ENCODE measurements at regions not wholly inside any gene's neighbourhood (a gene's known extent, or its start where the extent isn't known, plus 50 kb on each side); places are given as distances from the start of the nearest gene placed in this dataset.

DNA sequence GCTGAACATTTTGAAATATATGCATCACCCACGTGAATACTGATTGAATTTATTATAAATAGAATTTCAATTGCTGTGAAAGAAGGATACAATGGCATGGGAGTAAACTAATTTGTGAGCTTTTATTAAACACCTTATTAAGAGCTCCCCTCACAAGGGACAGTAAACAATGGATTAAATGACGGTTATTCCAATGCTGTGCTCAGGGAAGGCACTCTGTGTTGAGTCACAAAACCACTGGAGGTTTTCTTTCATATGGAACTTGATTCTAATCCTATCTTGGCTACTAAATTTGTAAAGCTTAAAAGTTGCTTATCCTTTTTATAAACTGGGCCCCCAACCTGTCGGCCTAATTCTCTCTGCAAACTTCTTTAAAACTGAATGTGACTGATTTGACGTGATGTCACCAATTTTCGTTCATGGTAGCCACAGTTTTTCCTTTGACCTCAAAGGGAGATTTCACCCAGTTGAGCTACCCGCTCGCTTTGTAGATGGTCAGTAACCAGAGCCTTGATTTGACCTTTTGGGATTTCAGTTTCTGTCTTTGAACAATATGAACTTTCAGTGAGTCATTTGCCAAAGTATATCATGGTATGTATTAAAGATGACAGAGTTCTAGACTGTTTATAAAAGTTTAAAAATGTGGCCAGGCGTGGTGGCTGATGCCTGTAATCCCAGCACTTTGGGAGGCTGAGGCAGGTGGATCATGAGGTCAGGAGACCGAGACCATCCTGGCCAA, 61.3 kb upstream of the PIK3R1 start (continued):
- no peak for TF ChIP-seq CBX3 (IDR thresholded peaks at IDR 0.05; ENCODE audit: low read depth)
- no peak for TF ChIP-seq JUND (IDR thresholded peaks at IDR 0.05)
- TF ChIP-seq RAD21 (IDR thresholded peaks at IDR 0.05; ENCODE audit: low read depth): no peak
- no peak for TF ChIP-seq YY1 (IDR thresholded peaks at IDR 0.05; ENCODE audit: extremely low read depth, insufficient replicate concordance, low read depth, low read length)
- TF ChIP-seq SRF (IDR thresholded peaks at IDR 0.05; ENCODE audit: low read depth): no peak
- TF ChIP-seq ELF1 (IDR thresholded peaks at IDR 0.05; ENCODE audit: borderline replicate concordance, low read depth): no peak
- TF ChIP-seq, protein P1, sequence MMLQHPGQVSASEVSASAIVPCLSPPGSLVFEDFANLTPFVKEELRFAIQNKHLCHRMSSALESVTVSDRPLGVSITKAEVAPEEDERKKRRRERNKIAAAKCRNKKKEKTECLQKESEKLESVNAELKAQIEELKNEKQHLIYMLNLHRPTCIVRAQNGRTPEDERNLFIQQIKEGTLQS (IDR thresholded peaks at IDR 0.05): no peak

DNA sequence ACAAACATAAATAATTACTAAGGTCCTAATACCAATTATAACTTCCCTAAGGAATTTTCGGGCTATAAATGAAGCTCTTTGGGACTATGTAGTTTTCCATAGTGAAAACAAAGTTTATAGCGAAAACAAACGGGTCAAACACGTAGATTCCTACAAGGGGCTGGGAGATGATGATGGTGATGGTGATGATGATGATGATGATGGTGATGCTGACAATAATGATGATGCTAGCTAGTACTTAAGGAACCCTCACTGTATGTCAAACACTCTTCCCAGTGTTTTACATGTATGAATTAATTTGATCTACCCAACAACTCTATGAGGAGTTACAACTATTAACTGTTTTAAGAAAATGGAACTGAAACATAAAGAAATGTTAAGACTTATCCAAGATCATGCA, 63.7 kb upstream of the PIK3R1 start:
- Histone ChIP-seq H3K9me3 (ENCODE audit: control insufficient read depth in 1 of 2, insufficient read depth in 1 of 2, low read depth in 1 of 2, low read length in 2 of 2) (no peaks in the 10 kb centered on the region), H3K36me3 (ENCODE audit: control insufficient read depth in 1 of 2, insufficient read depth in 2 of 2, low read length in 2 of 2) (no peaks in the 10 kb centered on the region), H3K79me2 (ENCODE audit: insufficient read depth, low read length) (no peaks in the 10 kb centered on the region), H3K4me1 (ENCODE audit: control insufficient read depth in 1 of 2, insufficient read depth in 2 of 2, low read length in 2 of 2) (no peaks in the 10 kb centered on the region), H3K9me2 (ENCODE audit: insufficient read depth) (no peaks in the 10 kb centered on the region), H3K27me3 (ENCODE audit: insufficient read depth, low read length) (no peaks in the 10 kb centered on the region), H3K27ac (ENCODE audit: low read depth, low read length) (no peak overlapping the region), H2AFZ (ENCODE audit: low read depth, low read length, poor library complexity, severe bottlenecking) (no peak overlapping the region), H4K20me1 (ENCODE audit: insufficient read depth) (no peaks in the 10 kb centered on the region), H3K9ac (ENCODE audit: low read length) (no peak overlapping the region), H3K4me3 (replicated peaks in 1 of 2; ENCODE audit: low read depth in 1 of 2, low read length in 2 of 2) (no peak overlapping the region), H3K4me2 (ENCODE audit: low read length) (no peak overlapping the region)
- no peak for DNase-seq (ENCODE audit: low read depth, low spot score)
- ChIA-PET RAD21 (ENCODE audit: low non-redundant PET in 1 of 2, low total read pairs in 2 of 2, uncharacterized antibody in 2 of 2, unreplicated experiment in 2 of 2) (no interaction called here), POLR2A (no interaction called here), CTCF (no interaction called here)
- ATAC-seq: no peak
- BruUV-seq (replicated peaks): no TSS peak
- intact Hi-C loops (cut with micrococcal nuclease): no loop called here
- no peak for TF ChIP-seq POLR2A (IDR thresholded peaks at IDR 0.05; ENCODE audit: borderline replicate concordance, extremely low read depth, insufficient read depth, insufficient read length)
- TF ChIP-seq SP1 (IDR thresholded peaks at IDR 0.05; ENCODE audit: low read depth): no peak
- no peak for TF ChIP-seq CEBPB (IDR thresholded peaks at IDR 0.05; ENCODE audit: low read depth)
- TF ChIP-seq EZH2phosphoT487 (IDR thresholded peaks at IDR 0.05; ENCODE audit: borderline replicate concordance): no peak
- TF ChIP-seq ZFX (IDR thresholded peaks at IDR 0.05): no peak
- no peak for TF ChIP-seq EZH2 (IDR thresholded peaks at IDR 0.05)
- TF ChIP-seq, protein P2, sequence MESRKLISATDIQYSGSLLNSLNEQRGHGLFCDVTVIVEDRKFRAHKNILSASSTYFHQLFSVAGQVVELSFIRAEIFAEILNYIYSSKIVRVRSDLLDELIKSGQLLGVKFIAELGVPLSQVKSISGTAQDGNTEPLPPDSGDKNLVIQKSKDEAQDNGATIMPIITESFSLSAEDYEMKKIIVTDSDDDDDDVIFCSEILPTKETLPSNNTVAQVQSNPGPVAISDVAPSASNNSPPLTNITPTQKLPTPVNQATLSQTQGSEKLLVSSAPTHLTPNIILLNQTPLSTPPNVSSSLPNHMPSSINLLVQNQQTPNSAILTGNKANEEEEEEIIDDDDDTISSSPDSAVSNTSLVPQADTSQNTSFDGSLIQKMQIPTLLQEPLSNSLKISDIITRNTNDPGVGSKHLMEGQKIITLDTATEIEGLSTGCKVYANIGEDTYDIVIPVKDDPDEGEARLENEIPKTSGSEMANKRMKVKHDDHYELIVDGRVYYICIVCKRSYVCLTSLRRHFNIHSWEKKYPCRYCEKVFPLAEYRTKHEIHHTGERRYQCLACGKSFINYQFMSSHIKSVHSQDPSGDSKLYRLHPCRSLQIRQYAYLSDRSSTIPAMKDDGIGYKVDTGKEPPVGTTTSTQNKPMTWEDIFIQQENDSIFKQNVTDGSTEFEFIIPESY (IDR thresholded peaks at IDR 0.05; ENCODE audit: extremely low read depth, insufficient replicate concordance, low read length): no peak
- TF ChIP-seq SIN3A (IDR thresholded peaks at IDR 0.05; ENCODE audit: low read depth): no peak
- no peak for TF ChIP-seq TCF7L2 (IDR thresholded peaks at IDR 0.05; ENCODE audit: borderline replicate concordance, extremely low read depth, insufficient read depth, insufficient read length)
- no peak for TF ChIP-seq ZNF274 (IDR thresholded peaks at IDR 0.05; ENCODE audit: low read depth, low read length)
